ENCODE measurements at regions not wholly inside any gene's neighbourhood (a gene's known extent, or its start where the extent isn't known, plus 50 kb on each side); places are given as distances from the start of the nearest gene placed in this dataset.

DNA sequence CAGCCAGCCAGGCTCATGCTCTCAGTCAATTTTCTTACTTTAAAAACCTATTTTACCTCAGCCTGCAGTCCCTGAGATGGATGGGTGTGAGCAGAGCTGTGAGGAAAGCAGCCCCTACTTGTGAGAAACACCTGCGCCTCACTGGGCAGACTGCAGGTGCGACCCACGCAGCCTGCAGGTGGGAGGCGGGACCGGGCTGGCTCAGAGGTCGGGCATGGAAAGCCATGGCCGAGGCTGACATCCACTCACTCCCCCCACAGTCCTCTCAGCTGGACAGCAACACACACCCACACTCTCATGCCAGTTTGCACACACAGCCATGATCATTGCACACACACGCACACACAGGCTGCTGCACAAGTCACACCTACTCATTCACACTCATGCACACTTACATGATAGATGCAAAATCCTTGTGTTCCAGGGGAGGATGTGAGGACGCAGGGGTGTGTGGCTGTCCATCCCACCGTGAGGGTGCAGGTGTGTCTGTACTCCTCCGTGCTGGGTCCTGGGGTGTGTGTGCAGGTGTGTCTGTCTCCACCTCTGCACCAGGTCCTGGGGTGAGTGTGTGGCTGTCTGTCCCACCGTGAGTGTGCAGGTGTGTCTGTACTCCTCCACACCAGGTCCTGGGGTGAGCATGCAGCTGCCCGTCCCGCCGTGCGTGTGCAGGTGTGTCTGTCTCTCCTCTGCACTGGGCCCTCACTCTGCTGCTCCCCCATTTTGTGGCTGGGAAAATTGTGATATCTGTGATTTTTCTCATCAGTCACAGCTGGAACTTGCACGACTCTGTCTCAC lies 166.5 kb downstream of the RTP5 start:
- CTCF ChIA-PET: no interaction called here
- 47% methylated on average over 17 of the region's 17 CpGs for WGBS (ENCODE audit: insufficient coverage, insufficient replicate concordance, low lambda C conversion rate, missing lambda C conversion rate)

More for the DNA sequence above, 166.5 kb downstream of the RTP5 start:
- Histone ChIP-seq H3K36me3 (ENCODE audit: control insufficient read depth in 2 of 2, insufficient read depth in 2 of 2, low read length in 1 of 2) (no peaks in the 10 kb centered on the region), H3K79me2 (ENCODE audit: control insufficient read depth, insufficient read depth, low read length) (no peaks in the 10 kb centered on the region), H3K4me1 (ENCODE audit: control insufficient read depth, insufficient read depth, low read length) (no peaks in the 10 kb centered on the region), H3K9ac (ENCODE audit: control insufficient read depth, insufficient read depth, low read length) (no peak overlapping the region), H3K27ac (ENCODE audit: control insufficient read depth, insufficient read depth) (no peak overlapping the region), H3K4me2 (ENCODE audit: control insufficient read depth, insufficient read depth) (no peak overlapping the region), H3K27me3 (replicated peaks in 1 of 2; ENCODE audit: control insufficient read depth in 2 of 2, insufficient read depth in 2 of 2, low read length in 1 of 2) (peaks cover 0 to 3% of the 10 kb centered on the region in 2 experiments), H4K20me1 (ENCODE audit: control insufficient read depth, insufficient read depth) (no peaks in the 10 kb centered on the region), H3K4me3 (no peak overlapping the region), H2AFZ (ENCODE audit: control insufficient read depth, low read depth, low read length) (no peak overlapping the region), H3K9me3 (replicated peaks; ENCODE audit: control insufficient read depth, insufficient read depth, low read length) (no peaks in the 10 kb centered on the region; the same call in 2 of the 3 replicates)
- no TSS peak for BruUV-seq (replicated peaks)
- no peak for FAIRE-seq
- no peak for ATAC-seq
- ChIA-PET POLR2A (no interaction called here), SMC1A (ENCODE audit: uncharacterized antibody, unreplicated experiment) (no interaction called here), RAD21 (ENCODE audit: unreplicated experiment) (no interaction called here)
- no peak for DNase-seq (ENCODE audit: low read depth, low spot score)
- intact Hi-C loops (cut with micrococcal nuclease; ENCODE audit: unreplicated experiment): no loop called here
- in situ Hi-C loops (cut with MboI): no loop called here
- TF ChIP-seq, protein P1, sequence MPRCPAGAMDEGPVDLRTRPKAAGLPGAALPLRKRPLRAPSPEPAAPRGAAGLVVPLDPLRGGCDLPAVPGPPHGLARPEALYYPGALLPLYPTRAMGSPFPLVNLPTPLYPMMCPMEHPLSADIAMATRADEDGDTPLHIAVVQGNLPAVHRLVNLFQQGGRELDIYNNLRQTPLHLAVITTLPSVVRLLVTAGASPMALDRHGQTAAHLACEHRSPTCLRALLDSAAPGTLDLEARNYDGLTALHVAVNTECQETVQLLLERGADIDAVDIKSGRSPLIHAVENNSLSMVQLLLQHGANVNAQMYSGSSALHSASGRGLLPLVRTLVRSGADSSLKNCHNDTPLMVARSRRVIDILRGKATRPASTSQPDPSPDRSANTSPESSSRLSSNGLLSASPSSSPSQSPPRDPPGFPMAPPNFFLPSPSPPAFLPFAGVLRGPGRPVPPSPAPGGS (IDR thresholded peaks at IDR 0.05; ENCODE audit: borderline replicate concordance, insufficient read depth, low read depth, low read length, poor library complexity, severe bottlenecking): peak; percentile 95
- TF ChIP-seq, protein P2, sequence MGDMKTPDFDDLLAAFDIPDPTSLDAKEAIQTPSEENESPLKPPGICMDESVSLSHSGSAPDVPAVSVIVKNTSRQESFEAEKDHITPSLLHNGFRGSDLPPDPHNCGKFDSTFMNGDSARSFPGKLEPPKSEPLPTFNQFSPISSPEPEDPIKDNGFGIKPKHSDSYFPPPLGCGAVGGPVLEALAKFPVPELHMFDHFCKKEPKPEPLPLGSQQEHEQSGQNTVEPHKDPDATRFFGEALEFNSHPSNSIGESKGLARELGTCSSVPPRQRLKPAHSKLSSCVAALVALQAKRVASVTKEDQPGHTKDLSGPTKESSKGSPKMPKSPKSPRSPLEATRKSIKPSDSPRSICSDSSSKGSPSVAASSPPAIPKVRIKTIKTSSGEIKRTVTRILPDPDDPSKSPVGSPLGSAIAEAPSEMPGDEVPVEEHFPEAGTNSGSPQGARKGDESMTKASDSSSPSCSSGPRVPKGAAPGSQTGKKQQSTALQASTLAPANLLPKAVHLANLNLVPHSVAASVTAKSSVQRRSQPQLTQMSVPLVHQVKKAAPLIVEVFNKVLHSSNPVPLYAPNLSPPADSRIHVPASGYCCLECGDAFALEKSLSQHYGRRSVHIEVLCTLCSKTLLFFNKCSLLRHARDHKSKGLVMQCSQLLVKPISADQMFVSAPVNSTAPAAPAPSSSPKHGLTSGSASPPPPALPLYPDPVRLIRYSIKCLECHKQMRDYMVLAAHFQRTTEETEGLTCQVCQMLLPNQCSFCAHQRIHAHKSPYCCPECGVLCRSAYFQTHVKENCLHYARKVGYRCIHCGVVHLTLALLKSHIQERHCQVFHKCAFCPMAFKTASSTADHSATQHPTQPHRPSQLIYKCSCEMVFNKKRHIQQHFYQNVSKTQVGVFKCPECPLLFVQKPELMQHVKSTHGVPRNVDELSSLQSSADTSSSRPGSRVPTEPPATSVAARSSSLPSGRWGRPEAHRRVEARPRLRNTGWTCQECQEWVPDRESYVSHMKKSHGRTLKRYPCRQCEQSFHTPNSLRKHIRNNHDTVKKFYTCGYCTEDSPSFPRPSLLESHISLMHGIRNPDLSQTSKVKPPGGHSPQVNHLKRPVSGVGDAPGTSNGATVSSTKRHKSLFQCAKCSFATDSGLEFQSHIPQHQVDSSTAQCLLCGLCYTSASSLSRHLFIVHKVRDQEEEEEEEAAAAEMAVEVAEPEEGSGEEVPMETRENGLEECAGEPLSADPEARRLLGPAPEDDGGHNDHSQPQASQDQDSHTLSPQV (IDR thresholded peaks at IDR 0.05): no peak
- TF ChIP-seq, protein P3, sequence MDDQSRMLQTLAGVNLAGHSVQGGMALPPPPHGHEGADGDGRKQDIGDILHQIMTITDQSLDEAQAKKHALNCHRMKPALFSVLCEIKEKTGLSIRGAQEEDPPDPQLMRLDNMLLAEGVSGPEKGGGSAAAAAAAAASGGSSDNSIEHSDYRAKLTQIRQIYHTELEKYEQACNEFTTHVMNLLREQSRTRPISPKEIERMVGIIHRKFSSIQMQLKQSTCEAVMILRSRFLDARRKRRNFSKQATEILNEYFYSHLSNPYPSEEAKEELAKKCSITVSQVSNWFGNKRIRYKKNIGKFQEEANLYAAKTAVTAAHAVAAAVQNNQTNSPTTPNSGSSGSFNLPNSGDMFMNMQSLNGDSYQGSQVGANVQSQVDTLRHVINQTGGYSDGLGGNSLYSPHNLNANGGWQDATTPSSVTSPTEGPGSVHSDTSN (IDR thresholded peaks at IDR 0.05; ENCODE audit: insufficient replicate concordance, low read depth, low read length): peak; percentile 63
- TF ChIP-seq TCF3 (IDR thresholded peaks at IDR 0.05; ENCODE audit: borderline replicate concordance, insufficient read depth, low read depth, low read length) (peak; percentile 62; the same call in 1 of the 2 replicates), NR2C2 (IDR thresholded peaks at IDR 0.05; ENCODE audit: borderline replicate concordance, control insufficient read depth, insufficient read length, low read depth) (no peak)
